ENCODE measurements at regions not wholly inside any gene's neighbourhood (a gene's known extent, or its start where the extent isn't known, plus 50 kb on each side); places are given as distances from the start of the nearest gene placed in this dataset.

GRCh38 chr10:128780156-128780761, 654.0 kb upstream of the MKI67 start:
- H3K4me3 ChIP-seq (ENCODE audit: low read length), result no peak overlapping the region
- H2AFZ ChIP-seq (ENCODE audit: low read depth, low read length), result no peak overlapping the region
- no peaks in the 10 kb centered on the region for H3K4me1 ChIP-seq (ENCODE audit: low read length)
- no peaks in the 10 kb centered on the region for H3K27me3 ChIP-seq (ENCODE audit: low read depth, low read length)
- no peaks in the 10 kb centered on the region for H3K9me3 ChIP-seq (ENCODE audit: insufficient read depth, low read length)
- H3K4me2 ChIP-seq (ENCODE audit: low read length), result no peak overlapping the region
- H4K20me1 ChIP-seq (ENCODE audit: insufficient read depth, low read length), result no peaks in the 10 kb centered on the region
- no peaks in the 10 kb centered on the region for H3K36me3 ChIP-seq (replicated peaks; ENCODE audit: low read depth, low read length)
- no peak for TF ChIP-seq CTCF (IDR thresholded peaks at IDR 0.05; ENCODE audit: low read depth, low read length)
- TF ChIP-seq EZH2phosphoT487 (IDR thresholded peaks at IDR 0.05; ENCODE audit: low read depth), result no peak
- no peaks in the 10 kb centered on the region for H3K79me2 ChIP-seq (ENCODE audit: low read length)
- H3K27ac ChIP-seq (ENCODE audit: low read length), result no peak overlapping the region
- no peak overlapping the region for H3K9ac ChIP-seq (ENCODE audit: low read length)

- Histone ChIP-seq H3K4me3 (ENCODE audit: low read length) (no peak overlapping the region), H3K4me2 (ENCODE audit: low read length) (no peak overlapping the region), H3K27ac (ENCODE audit: low read length) (no peak overlapping the region), H3K9ac (ENCODE audit: low read length) (no peak overlapping the region), H3K27me3 (ENCODE audit: low read depth, low read length) (no peaks in the 10 kb centered on the region), H3K36me3 (replicated peaks; ENCODE audit: low read depth, low read length) (no peaks in the 10 kb centered on the region), H2AFZ (ENCODE audit: low read depth, low read length) (no peak overlapping the region), H4K20me1 (ENCODE audit: insufficient read depth, low read length) (no peaks in the 10 kb centered on the region), H3K4me1 (ENCODE audit: low read length) (no peaks in the 10 kb centered on the region), H3K9me3 (ENCODE audit: insufficient read depth, low read length) (no peaks in the 10 kb centered on the region), H3K79me2 (ENCODE audit: low read length) (no peaks in the 10 kb centered on the region)
- TF ChIP-seq CTCF (IDR thresholded peaks at IDR 0.05; ENCODE audit: low read depth, low read length), result no peak
- no peak for TF ChIP-seq EZH2phosphoT487 (IDR thresholded peaks at IDR 0.05; ENCODE audit: low read depth)
Measured at GRCh38 chr10:128781637-128782036, 655.4 kb upstream of the MKI67 start.

- H3K79me2 ChIP-seq (ENCODE audit: low read length), result no peaks in the 10 kb centered on the region
- no peak overlapping the region for H2AFZ ChIP-seq (ENCODE audit: low read depth, low read length)
- no peak overlapping the region for H3K4me2 ChIP-seq (ENCODE audit: low read length)
- no peak overlapping the region for H3K9ac ChIP-seq (ENCODE audit: low read length)
- TF ChIP-seq EZH2phosphoT487 (IDR thresholded peaks at IDR 0.05; ENCODE audit: low read depth) (no peak), CTCF (IDR thresholded peaks at IDR 0.05; ENCODE audit: low read depth, low read length) (no peak)
- H3K36me3 ChIP-seq (replicated peaks; ENCODE audit: low read depth, low read length), result no peaks in the 10 kb centered on the region
- H3K4me3 ChIP-seq (ENCODE audit: low read length), result no peak overlapping the region
- no peak overlapping the region for H3K27ac ChIP-seq (ENCODE audit: low read length)
- H3K4me1 ChIP-seq (ENCODE audit: low read length), result no peaks in the 10 kb centered on the region
- no peaks in the 10 kb centered on the region for H3K9me3 ChIP-seq (ENCODE audit: insufficient read depth, low read length)
- H3K27me3 ChIP-seq (ENCODE audit: low read depth, low read length), result no peaks in the 10 kb centered on the region
- no peaks in the 10 kb centered on the region for H4K20me1 ChIP-seq (ENCODE audit: insufficient read depth, low read length)
Measured at GRCh38 chr10:128784444-128784843, 658.2 kb upstream of the MKI67 start.

GRCh38 chr10:128792426-128793140, 666.4 kb upstream of the MKI67 start:
- Histone ChIP-seq H3K79me2 (ENCODE audit: low read length) (no peaks in the 10 kb centered on the region), H3K27me3 (ENCODE audit: low read depth, low read length) (no peaks in the 10 kb centered on the region), H4K20me1 (ENCODE audit: insufficient read depth, low read length) (no peaks in the 10 kb centered on the region), H3K4me3 (ENCODE audit: low read length) (no peak overlapping the region), H3K36me3 (replicated peaks; ENCODE audit: low read depth, low read length) (no peaks in the 10 kb centered on the region), H3K9me3 (ENCODE audit: insufficient read depth, low read length) (no peaks in the 10 kb centered on the region), H3K4me2 (ENCODE audit: low read length) (no peak overlapping the region), H3K4me1 (ENCODE audit: low read length) (no peaks in the 10 kb centered on the region), H3K27ac (ENCODE audit: low read length) (no peak overlapping the region), H2AFZ (ENCODE audit: low read depth, low read length) (no peak overlapping the region), H3K9ac (ENCODE audit: low read length) (no peak overlapping the region)
- TF ChIP-seq CTCF (IDR thresholded peaks at IDR 0.05; ENCODE audit: low read depth, low read length) (no peak), EZH2phosphoT487 (IDR thresholded peaks at IDR 0.05; ENCODE audit: low read depth) (no peak)

All from OCI-LY3 (cell line).